NOMO-1 (cell line): ENCODE measurements at regions not wholly inside any gene's neighbourhood (a gene's known extent, or its start where the extent isn't known, plus 50 kb on each side); places are given as distances from the start of the nearest gene placed in this dataset.
A peak's percentile ranks its signal among the peaks of the same experiment; 100 is the strongest.

ENCODE experiments used
- DNase-seq, 2 experiments: peaks; one replicate each; lab custom pipeline; 2025; ENCODE audit not compliant: unreplicated experiment in 2 of 2; lab: John Stamatoyannopoulos, UW

- DNase-seq = no peak
These were observed 392.6 kb upstream of the ATP5MC3 start for GRCh38 chr2:175574069-175574468.

GRCh38 chr2:175571078-175571653, 389.7 kb upstream of the ATP5MC3 start:
- DNase-seq = no peak

GRCh38 chr2:175568109-175568730, 386.7 kb upstream of the ATP5MC3 start:
- DNase-seq = no peak

GRCh38 chr2:175567435-175568061, 386.0 kb upstream of the ATP5MC3 start:
- no peak for DNase-seq

GRCh38 chr2:175560521-175561169, 379.1 kb upstream of the ATP5MC3 start:
- DNase-seq = no peak

- no peak for DNase-seq
These were observed 378.1 kb upstream of the ATP5MC3 start for GRCh38 chr2:175559613-175560012.

- no peak for DNase-seq
These were observed 376.4 kb upstream of the ATP5MC3 start for GRCh38 chr2:175557810-175558377.

GRCh38 chr2:175553910-175554309, 372.4 kb upstream of the ATP5MC3 start:
- no peak for DNase-seq

GRCh38 chr2:175552902-175553301, 371.4 kb upstream of the ATP5MC3 start:
- DNase-seq = peak; percentile 64 to 72

- DNase-seq = no peak
These were observed 358.9 kb upstream of the ATP5MC3 start for GRCh38 chr2:175540421-175540820.

GRCh38 chr2:175539122-175539521, 357.6 kb upstream of the ATP5MC3 start:
- no peak for DNase-seq

- DNase-seq = no peak
These were observed 354.5 kb upstream of the ATP5MC3 start for GRCh38 chr2:175536059-175536458.

GRCh38 chr2:175535631-175536030, 354.1 kb upstream of the ATP5MC3 start:
- peak; percentile 23 to 33 for DNase-seq

- DNase-seq = no peak
These were observed 344.5 kb upstream of the ATP5MC3 start for GRCh38 chr2:175525975-175526374.

GRCh38 chr2:175523001-175523400, 341.5 kb upstream of the ATP5MC3 start:
- DNase-seq = no peak

- no peak for DNase-seq
These were observed 336.7 kb upstream of the ATP5MC3 start for GRCh38 chr2:175518206-175518605.

GRCh38 chr2:175516555-175516954, 335.0 kb upstream of the ATP5MC3 start:
- no peak for DNase-seq

- no peak for DNase-seq
These were observed 318.7 kb upstream of the ATP5MC3 start for GRCh38 chr2:175500255-175500654.

- no peak for DNase-seq
These were observed 308.9 kb upstream of the ATP5MC3 start for GRCh38 chr2:175490360-175490791.

- no peak for DNase-seq
These were observed 296.7 kb upstream of the ATP5MC3 start for GRCh38 chr2:175478096-175478768.

GRCh38 chr2:175476948-175477347, 295.4 kb upstream of the ATP5MC3 start:
- peak; percentile 54 to 61 for DNase-seq
